ENCODE measurements at regions not wholly inside any gene's neighbourhood (a gene's known extent, or its start where the extent isn't known, plus 50 kb on each side); places are given as distances from the start of the nearest gene placed in this dataset.

DNA sequence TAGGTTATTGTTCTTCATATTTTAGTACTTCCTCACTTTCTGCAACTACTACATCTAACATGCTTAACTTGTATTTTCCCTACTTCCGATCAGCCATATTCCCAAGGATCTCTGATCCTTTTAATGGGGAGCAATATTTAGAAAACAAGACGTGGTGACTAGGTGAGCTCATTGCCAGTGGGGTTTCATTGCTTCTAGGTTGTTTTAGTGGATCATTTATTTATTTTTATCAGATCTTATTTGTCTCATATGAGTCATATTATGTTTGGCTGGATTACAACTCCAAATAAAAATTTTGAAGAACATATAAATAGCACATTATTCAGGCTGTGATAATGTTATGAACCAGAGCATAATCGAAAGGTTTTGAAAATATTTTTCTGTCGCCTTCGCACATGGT lies 480.9 kb upstream of the TMEFF2 start:
- no peak for TF ChIP-seq SIN3A (IDR thresholded peaks at IDR 0.05; ENCODE audit: borderline replicate concordance, low read depth, low read length)
- TF ChIP-seq FOXJ3 (CRISPR knock-in tag; IDR thresholded peaks at IDR 0.05): no peak
- no peak for TF ChIP-seq JUND (IDR thresholded peaks at IDR 0.05)
- TF ChIP-seq, protein P1, sequence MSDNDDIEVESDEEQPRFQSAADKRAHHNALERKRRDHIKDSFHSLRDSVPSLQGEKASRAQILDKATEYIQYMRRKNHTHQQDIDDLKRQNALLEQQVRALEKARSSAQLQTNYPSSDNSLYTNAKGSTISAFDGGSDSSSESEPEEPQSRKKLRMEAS (IDR thresholded peaks at IDR 0.05; ENCODE audit: low read depth): no peak
- TF ChIP-seq CHD2 (IDR thresholded peaks at IDR 0.05; ENCODE audit: low read length, partially characterized antibody): no peak
- TF ChIP-seq, protein P2, sequence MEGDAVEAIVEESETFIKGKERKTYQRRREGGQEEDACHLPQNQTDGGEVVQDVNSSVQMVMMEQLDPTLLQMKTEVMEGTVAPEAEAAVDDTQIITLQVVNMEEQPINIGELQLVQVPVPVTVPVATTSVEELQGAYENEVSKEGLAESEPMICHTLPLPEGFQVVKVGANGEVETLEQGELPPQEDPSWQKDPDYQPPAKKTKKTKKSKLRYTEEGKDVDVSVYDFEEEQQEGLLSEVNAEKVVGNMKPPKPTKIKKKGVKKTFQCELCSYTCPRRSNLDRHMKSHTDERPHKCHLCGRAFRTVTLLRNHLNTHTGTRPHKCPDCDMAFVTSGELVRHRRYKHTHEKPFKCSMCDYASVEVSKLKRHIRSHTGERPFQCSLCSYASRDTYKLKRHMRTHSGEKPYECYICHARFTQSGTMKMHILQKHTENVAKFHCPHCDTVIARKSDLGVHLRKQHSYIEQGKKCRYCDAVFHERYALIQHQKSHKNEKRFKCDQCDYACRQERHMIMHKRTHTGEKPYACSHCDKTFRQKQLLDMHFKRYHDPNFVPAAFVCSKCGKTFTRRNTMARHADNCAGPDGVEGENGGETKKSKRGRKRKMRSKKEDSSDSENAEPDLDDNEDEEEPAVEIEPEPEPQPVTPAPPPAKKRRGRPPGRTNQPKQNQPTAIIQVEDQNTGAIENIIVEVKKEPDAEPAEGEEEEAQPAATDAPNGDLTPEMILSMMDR (IDR thresholded peaks at IDR 0.05): no peak
- TF ChIP-seq EP300 (IDR thresholded peaks at IDR 0.05; ENCODE audit: borderline replicate concordance in 1 of 2, low read depth in 1 of 2, low read length in 1 of 2): no peak
- no peak for TF ChIP-seq TAF1 (IDR thresholded peaks at IDR 0.05; ENCODE audit: borderline replicate concordance, low read depth, low read length)
- no peak for TF ChIP-seq FOXM1 (IDR thresholded peaks at IDR 0.05; ENCODE audit: low read depth)
- TF ChIP-seq YY1 (IDR thresholded peaks at IDR 0.05; ENCODE audit: low read depth): no peak
- TF ChIP-seq, protein P3, sequence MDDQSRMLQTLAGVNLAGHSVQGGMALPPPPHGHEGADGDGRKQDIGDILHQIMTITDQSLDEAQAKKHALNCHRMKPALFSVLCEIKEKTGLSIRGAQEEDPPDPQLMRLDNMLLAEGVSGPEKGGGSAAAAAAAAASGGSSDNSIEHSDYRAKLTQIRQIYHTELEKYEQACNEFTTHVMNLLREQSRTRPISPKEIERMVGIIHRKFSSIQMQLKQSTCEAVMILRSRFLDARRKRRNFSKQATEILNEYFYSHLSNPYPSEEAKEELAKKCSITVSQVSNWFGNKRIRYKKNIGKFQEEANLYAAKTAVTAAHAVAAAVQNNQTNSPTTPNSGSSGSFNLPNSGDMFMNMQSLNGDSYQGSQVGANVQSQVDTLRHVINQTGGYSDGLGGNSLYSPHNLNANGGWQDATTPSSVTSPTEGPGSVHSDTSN (IDR thresholded peaks at IDR 0.05): no peak
- TF ChIP-seq, protein P4, sequence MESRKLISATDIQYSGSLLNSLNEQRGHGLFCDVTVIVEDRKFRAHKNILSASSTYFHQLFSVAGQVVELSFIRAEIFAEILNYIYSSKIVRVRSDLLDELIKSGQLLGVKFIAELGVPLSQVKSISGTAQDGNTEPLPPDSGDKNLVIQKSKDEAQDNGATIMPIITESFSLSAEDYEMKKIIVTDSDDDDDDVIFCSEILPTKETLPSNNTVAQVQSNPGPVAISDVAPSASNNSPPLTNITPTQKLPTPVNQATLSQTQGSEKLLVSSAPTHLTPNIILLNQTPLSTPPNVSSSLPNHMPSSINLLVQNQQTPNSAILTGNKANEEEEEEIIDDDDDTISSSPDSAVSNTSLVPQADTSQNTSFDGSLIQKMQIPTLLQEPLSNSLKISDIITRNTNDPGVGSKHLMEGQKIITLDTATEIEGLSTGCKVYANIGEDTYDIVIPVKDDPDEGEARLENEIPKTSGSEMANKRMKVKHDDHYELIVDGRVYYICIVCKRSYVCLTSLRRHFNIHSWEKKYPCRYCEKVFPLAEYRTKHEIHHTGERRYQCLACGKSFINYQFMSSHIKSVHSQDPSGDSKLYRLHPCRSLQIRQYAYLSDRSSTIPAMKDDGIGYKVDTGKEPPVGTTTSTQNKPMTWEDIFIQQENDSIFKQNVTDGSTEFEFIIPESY (IDR thresholded peaks at IDR 0.05; ENCODE audit: borderline replicate concordance, low read depth): no peak
